ENCODE measurements at regions not wholly inside any gene's neighbourhood (a gene's known extent, or its start where the extent isn't known, plus 50 kb on each side); places are given as distances from the start of the nearest gene placed in this dataset.

DNA sequence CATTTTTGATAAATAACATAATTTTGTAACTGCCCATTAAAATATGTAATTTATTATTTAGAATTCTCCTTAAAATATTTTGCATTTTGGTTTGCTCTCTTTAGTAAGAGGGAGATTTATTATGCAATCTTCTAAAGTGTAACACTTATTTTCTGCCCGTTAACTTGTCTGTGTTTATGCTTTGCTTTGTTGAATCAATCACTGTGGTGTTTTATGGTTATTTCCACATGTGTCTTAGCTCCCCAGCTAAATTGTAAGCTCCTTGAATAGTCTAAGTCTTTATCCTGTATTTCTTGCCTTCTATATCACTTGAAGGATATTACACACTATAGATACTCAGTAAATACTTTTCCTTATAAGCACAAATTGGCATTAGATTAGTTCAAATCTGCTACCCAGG lies 166.6 kb upstream of the SPRED2 start:
- Mint-ChIP-seq H3K4me3 (ENCODE audit: low read depth) (no peak overlapping the region), H3K36me3 (ENCODE audit: insufficient read depth) (no peaks in the 10 kb centered on the region), H3K27ac (no peak overlapping the region), H3K27me3 (no peaks in the 10 kb centered on the region), H3K4me1 (ENCODE audit: low read depth) (peaks cover 5% of the 10 kb centered on the region), H3K9me3 (ENCODE audit: low read depth) (no peaks in the 10 kb centered on the region)
- TF ChIP-seq CTCF (IDR thresholded peaks at IDR 0.05; ENCODE audit: unreplicated experiment) = no peak
- DNase-seq (ENCODE audit: low spot score, unreplicated experiment) = no peak

- Mint-ChIP-seq H3K36me3 (ENCODE audit: insufficient read depth) (no peaks in the 10 kb centered on the region), H3K9me3 (ENCODE audit: low read depth) (no peaks in the 10 kb centered on the region), H3K4me3 (ENCODE audit: low read depth) (no peak overlapping the region), H3K4me1 (ENCODE audit: low read depth) (peaks cover 5% of the 10 kb centered on the region), H3K27ac (no peak overlapping the region), H3K27me3 (no peaks in the 10 kb centered on the region)
- DNase-seq (ENCODE audit: low spot score, unreplicated experiment) = no peak
- no peak for TF ChIP-seq CTCF (IDR thresholded peaks at IDR 0.05; ENCODE audit: unreplicated experiment)
These were observed 165.9 kb upstream of the SPRED2 start for GRCh38 chr2:65598264-65598663.

DNA sequence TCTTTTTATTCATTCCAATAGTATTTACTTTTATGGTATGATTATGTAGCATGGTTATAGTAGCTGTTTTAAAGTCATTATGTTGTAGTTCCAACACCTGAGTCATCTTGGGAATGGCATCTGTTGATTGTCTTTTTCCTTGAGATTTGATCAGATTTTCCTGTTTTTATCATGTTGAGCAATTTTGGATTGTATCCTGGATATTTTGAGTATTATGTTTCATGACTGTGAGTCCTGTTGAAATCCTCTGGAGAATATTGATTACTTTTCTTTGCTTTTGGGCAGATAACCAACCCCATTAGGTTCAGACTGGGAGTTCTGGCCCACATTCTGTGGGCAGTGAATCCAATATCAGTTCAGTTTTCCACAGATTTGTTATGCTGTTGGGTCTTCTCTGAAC lies 163.2 kb upstream of the SPRED2 start:
- Mint-ChIP-seq H3K4me1 (ENCODE audit: low read depth) (peaks cover 5% of the 10 kb centered on the region), H3K27ac (no peak overlapping the region), H3K4me3 (ENCODE audit: low read depth) (no peak overlapping the region), H3K36me3 (ENCODE audit: insufficient read depth) (no peaks in the 10 kb centered on the region), H3K27me3 (no peaks in the 10 kb centered on the region), H3K9me3 (ENCODE audit: low read depth) (no peaks in the 10 kb centered on the region)
- no peak for DNase-seq (ENCODE audit: low spot score, unreplicated experiment)
- TF ChIP-seq CTCF (IDR thresholded peaks at IDR 0.05; ENCODE audit: unreplicated experiment) = no peak

DNA sequence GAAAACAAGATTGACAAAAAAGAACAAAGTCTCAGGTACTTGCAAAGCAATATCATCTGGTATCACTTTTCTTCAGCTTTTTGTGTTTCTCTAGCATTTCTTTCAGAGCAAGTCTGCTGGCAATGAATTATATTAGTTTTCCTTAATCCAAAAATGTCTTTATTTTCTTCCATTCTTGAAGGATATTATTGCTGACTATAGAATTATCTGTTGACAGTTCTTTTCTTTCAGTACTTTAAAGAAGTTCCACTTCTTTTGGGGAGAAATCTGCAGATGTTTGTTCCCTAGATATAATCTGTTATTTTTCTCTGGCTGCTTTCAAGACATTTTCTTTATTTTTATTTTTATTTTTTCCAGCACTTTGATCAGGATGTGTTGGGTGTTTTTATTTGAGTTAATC lies 161.8 kb upstream of the SPRED2 start:
- Mint-ChIP-seq H3K36me3 (ENCODE audit: insufficient read depth) (no peaks in the 10 kb centered on the region), H3K9me3 (ENCODE audit: low read depth) (no peaks in the 10 kb centered on the region), H3K27ac (no peak overlapping the region), H3K4me1 (ENCODE audit: low read depth) (peaks cover 3% of the 10 kb centered on the region), H3K27me3 (no peaks in the 10 kb centered on the region), H3K4me3 (ENCODE audit: low read depth) (no peak overlapping the region)
- no peak for TF ChIP-seq CTCF (IDR thresholded peaks at IDR 0.05; ENCODE audit: unreplicated experiment)
- no peak for DNase-seq (ENCODE audit: low spot score, unreplicated experiment)

DNA sequence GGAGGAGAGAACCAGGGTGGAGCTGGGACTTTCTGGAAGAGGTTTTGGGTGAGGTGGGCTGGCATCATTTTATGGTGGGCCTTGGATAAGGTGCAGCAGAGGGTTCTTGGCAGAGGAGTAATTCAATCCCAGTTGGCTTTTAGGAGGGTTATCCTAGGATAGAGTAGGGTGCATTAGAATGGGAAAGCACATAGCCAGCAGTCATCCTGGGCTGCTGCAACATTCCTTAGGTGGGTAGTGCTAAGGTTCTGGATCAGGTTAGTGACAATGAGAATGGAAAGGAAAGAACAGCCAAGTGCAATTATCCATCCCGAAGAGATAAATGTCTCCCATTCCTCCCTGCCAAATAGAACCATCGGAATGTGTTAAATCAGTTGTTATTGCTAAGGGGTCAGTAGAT lies 157.3 kb upstream of the SPRED2 start:
- H3K27ac Mint-ChIP-seq = no peak overlapping the region
- no peaks in the 10 kb centered on the region for H3K27me3 Mint-ChIP-seq
- H3K9me3 Mint-ChIP-seq (ENCODE audit: low read depth) = peaks cover 4% of the 10 kb centered on the region
- peaks cover 6% of the 10 kb centered on the region for H3K4me1 Mint-ChIP-seq (ENCODE audit: low read depth)
- DNase-seq (ENCODE audit: low spot score, unreplicated experiment) = no peak
- TF ChIP-seq CTCF (IDR thresholded peaks at IDR 0.05; ENCODE audit: unreplicated experiment) = no peak
- H3K4me3 Mint-ChIP-seq (ENCODE audit: low read depth) = no peak overlapping the region
- H3K36me3 Mint-ChIP-seq (ENCODE audit: insufficient read depth) = no peaks in the 10 kb centered on the region
